ENCODE measurements at regions not wholly inside any gene's neighbourhood (a gene's known extent, or its start where the extent isn't known, plus 50 kb on each side); places are given as distances from the start of the nearest gene placed in this dataset.

GRCh38 chrX:124573468-124573867 is 227.1 kb downstream of the SH2D1A start:
- Mint-ChIP-seq H3K27ac (no peak overlapping the region), H3K4me1 (no peaks in the 10 kb centered on the region), H3K4me3 (no peak overlapping the region), H3K9me3 (no peaks in the 10 kb centered on the region), H3K36me3 (ENCODE audit: low read depth) (no peaks in the 10 kb centered on the region), H3K27me3 (ENCODE audit: low read depth) (no peaks in the 10 kb centered on the region)
- TF ChIP-seq CTCF (IDR thresholded peaks at IDR 0.05; ENCODE audit: unreplicated experiment in 3 of 3), result no peak

GRCh38 chrX:124592744-124593143 is 246.4 kb downstream of the SH2D1A start:
- H3K36me3 Mint-ChIP-seq (ENCODE audit: low read depth), result peaks cover 3% of the 10 kb centered on the region
- H3K9me3 Mint-ChIP-seq, result peaks cover 14% of the 10 kb centered on the region
- no peak for TF ChIP-seq CTCF (IDR thresholded peaks at IDR 0.05; ENCODE audit: unreplicated experiment in 3 of 3)
- H3K27me3 Mint-ChIP-seq (ENCODE audit: low read depth), result no peaks in the 10 kb centered on the region
- no peak overlapping the region for H3K4me3 Mint-ChIP-seq
- H3K4me1 Mint-ChIP-seq, result no peaks in the 10 kb centered on the region
- no peak overlapping the region for H3K27ac Mint-ChIP-seq

GRCh38 chrX:124594017-124594651 is 247.8 kb downstream of the SH2D1A start:
- peaks cover 9% of the 10 kb centered on the region for H3K9me3 Mint-ChIP-seq
- H3K27ac Mint-ChIP-seq, result no peak overlapping the region
- no peak for TF ChIP-seq CTCF (IDR thresholded peaks at IDR 0.05; ENCODE audit: unreplicated experiment in 3 of 3)
- peaks cover 2% of the 10 kb centered on the region for H3K36me3 Mint-ChIP-seq (ENCODE audit: low read depth)
- no peak overlapping the region for H3K4me3 Mint-ChIP-seq
- H3K4me1 Mint-ChIP-seq, result no peaks in the 10 kb centered on the region
- H3K27me3 Mint-ChIP-seq (ENCODE audit: low read depth), result no peaks in the 10 kb centered on the region

- Mint-ChIP-seq H3K27ac (no peak overlapping the region), H3K27me3 (ENCODE audit: low read depth) (no peaks in the 10 kb centered on the region), H3K9me3 (no peaks in the 10 kb centered on the region), H3K4me3 (no peak overlapping the region), H3K36me3 (ENCODE audit: low read depth) (no peaks in the 10 kb centered on the region), H3K4me1 (no peaks in the 10 kb centered on the region)
- no peak for TF ChIP-seq CTCF (IDR thresholded peaks at IDR 0.05; ENCODE audit: unreplicated experiment in 3 of 3)
Observed at GRCh38 chrX:124605511-124605910, 259.1 kb downstream of the SH2D1A start.

- H3K4me1 Mint-ChIP-seq, result no peaks in the 10 kb centered on the region
- no peak overlapping the region for H3K4me3 Mint-ChIP-seq
- H3K9me3 Mint-ChIP-seq, result no peaks in the 10 kb centered on the region
- no peak for TF ChIP-seq CTCF (IDR thresholded peaks at IDR 0.05; ENCODE audit: unreplicated experiment in 3 of 3)
- H3K27ac Mint-ChIP-seq, result no peak overlapping the region
- no peaks in the 10 kb centered on the region for H3K36me3 Mint-ChIP-seq (ENCODE audit: low read depth)
- H3K27me3 Mint-ChIP-seq (ENCODE audit: low read depth), result no peaks in the 10 kb centered on the region
Observed at GRCh38 chrX:124606724-124607123, 260.4 kb downstream of the SH2D1A start.

- TF ChIP-seq CTCF (IDR thresholded peaks at IDR 0.05; ENCODE audit: unreplicated experiment in 3 of 3), result no peak
- Mint-ChIP-seq H3K4me3 (no peak overlapping the region), H3K9me3 (no peaks in the 10 kb centered on the region), H3K27me3 (ENCODE audit: low read depth) (no peaks in the 10 kb centered on the region), H3K4me1 (no peaks in the 10 kb centered on the region), H3K27ac (no peak overlapping the region), H3K36me3 (ENCODE audit: low read depth) (no peaks in the 10 kb centered on the region)
Observed at GRCh38 chrX:124619710-124620109, 273.3 kb downstream of the SH2D1A start.

Data from nephron (organoid).